Heart left ventricle (tissue), 16 donors: ENCODE measurements at regions not wholly inside any gene's neighbourhood (a gene's known extent, or its start where the extent isn't known, plus 50 kb on each side); places are given as distances from the start of the nearest gene placed in this dataset.

ENCODE experiments used
- ATAC-seq, 4 donors: fragments of 200-7000 bp; cut with Tn5 transposase; one replicate each; pipeline ENCODE4 v1.9.1; 2020 to 2022; ENCODE audit warnings: moderate library complexity in 4 of 4, mild to moderate bottlenecking in 3 of 4, moderate number of reproducible peaks in 1 of 4
- DNase-seq, 5 donors: peaks; one replicate each; pipeline ENCODE4 v3.0.0-alpha.2; 2020
- H3K27ac ChIP-seq, 12 donors: fragments of 200-600 bp; sonication (generic) in 4 of 12; one replicate each; pipeline versions ENCODE4 v1.5.0 to v1.8.0; 2016 to 2022; ENCODE audit warnings: mild to moderate bottlenecking in 2 of 12
- H3K27me3 ChIP-seq, 9 donors: fragments of 200-600 bp; sonication (generic) in 2 of 9; one replicate each; pipeline versions ENCODE4 v1.5.1 to v1.8.0; 2016 to 2022; ENCODE audit warnings: mild to moderate bottlenecking in 3 of 9
- H3K36me3 ChIP-seq, 9 donors: fragments of 200-600 bp; sonication (generic) in 2 of 9; one replicate each; pipeline versions ENCODE4 v1.5.0 to v1.8.0; 2018 to 2022; ENCODE audit warnings: mild to moderate bottlenecking in 2 of 9
- H3K4me1 ChIP-seq, 12 donors: fragments of 200-600 bp; sonication (generic) in 4 of 12; one replicate each; pipeline versions ENCODE4 v1.5.0 to v1.8.0; 2016 to 2022; ENCODE audit warnings: mild to moderate bottlenecking in 3 of 12
- H3K4me3 ChIP-seq, 12 donors: fragments of 200-600 bp; sonication (generic) in 4 of 12; one replicate each; pipeline versions ENCODE4 v1.5.0 to v1.8.0; 2017 to 2022; ENCODE audit warnings: mild to moderate bottlenecking in 9 of 12, moderate library complexity in 4 of 12
- H3K9me3 ChIP-seq, 12 donors: fragments of 200-600 bp; sonication (generic) in 4 of 12; one replicate each; pipeline versions ENCODE4 v1.5.0 to v1.8.0; 2016 to 2022; ENCODE audit warnings: mild to moderate bottlenecking in 1 of 12
- CTCF ChIP-seq, 12 donors: fragments of 200-600 bp; sonication (generic) in 4 of 12; IDR thresholded peaks; one replicate each; pipeline versions ENCODE4 v1.5.0 to v1.8.0; 2018 to 2022; ENCODE audit warnings: antibody characterized with exemption in 12 of 12, mild to moderate bottlenecking in 5 of 12
- POLR2A ChIP-seq, 2 donors: fragments of 450-650 bp; IDR thresholded peaks; one replicate each; pipeline ENCODE4 v1.6.1; 2017; ENCODE audit warnings: antibody characterized with exemption in 2 of 2, mild to moderate bottlenecking in 2 of 2, moderate library complexity in 2 of 2
- WGBS, 4 donors: extraction: QIAGEN DNeasy Blood & Tissue Kit in 2 of 4; methylation state at CpG; one replicate each; pipeline versions ENCODE4 v1.1.5 to v1.1.7; 2013 to 2018; 5-methylcytosine and 5-hydroxymethylcytosine counted together
- intact Hi-C, 10 donors: fragments of 100-400 bp; cut with DNase I; formaldehyde crosslinking; loops; one replicate each; pipeline versions ENCODE4 v1.11.1 to v1.14.2; 2022
- donor health status: ischemic (EF 13 %, LVEDD 7.1; RV severe dilation, severe dysfunction).
- donor health status: healthy with polysubstance abuse.
- donor health status: DM: no; HTN: yes; CAD: no.
- donor health status: DM: no; HTN: no; CAD: no.
- donor health status: ischemic (EF 25% LVEDD 6.9; RV normal size, moderate dysfunction).
- donor health status: ischemic (EF 25% LVEDD 5.7; RV mildly dilated, moderate dysfunction).
- donor health status: healthy.
- donor health status: DM: yes; HTN: yes; CAD: no.
- donor health status: ischemic (EF 35%, LVEDD 5.7; RV mildly dilated, moderate dysfunction).
- donor health status: nonischemic (EF 11% LVEDD 7.7; RV severe dilation, severe dysfunction).
- donor health status: DM: yes; HTN: yes; CAD: no.
- donor health status: PGD.
- donor health status: ischemic (EF 29% LVEDD 5.4; RV normal size, mild dysfunction).
- donor health status: nonischemic (EF 23%, LVEDD 6.1; RV moderate dilation, normal function).

- Histone ChIP-seq H3K9me3 (no peaks in the 10 kb centered on the region), H3K27me3 (no peaks in the 10 kb centered on the region), H3K4me3 (no peak overlapping the region), H3K36me3 (no peaks in the 10 kb centered on the region), H3K27ac (peak overlapping the region in 5 of 12 donors; percentile 7 to 41 (median 20)), H3K4me1 (peaks cover 0 to 31% (median 12%) of the 10 kb centered on the region in 12 donors)
- intact Hi-C loops = no loop called here
- DNase-seq (no peak), ATAC-seq (peak in 1 of 4 donors; percentile 13)
- no peak for TF ChIP-seq POLR2A (IDR thresholded peaks at IDR 0.05)
- TF ChIP-seq CTCF (IDR thresholded peaks at IDR 0.05) = no peak
- 76 to 88% (median 83%) methylated on average over 4 of the region's 4 CpGs for WGBS, 4 donors
Measured at GRCh38 chr13:76715075-76715474, 171.1 kb downstream of the KCTD12 start.

- H3K4me1 ChIP-seq = peaks cover 0 to 33% (median 13%) of the 10 kb centered on the region in 12 donors
- no peaks in the 10 kb centered on the region for H3K27me3 ChIP-seq
- ATAC-seq (no peak), DNase-seq (no peak)
- no peaks in the 10 kb centered on the region for H3K36me3 ChIP-seq
- no peak overlapping the region for H3K4me3 ChIP-seq
- WGBS, 4 donors = 93 to 96% (median 95%) methylated on average over 1 of the region's 1 CpG
- no peaks in the 10 kb centered on the region for H3K9me3 ChIP-seq
- no peak for TF ChIP-seq CTCF (IDR thresholded peaks at IDR 0.05)
- H3K27ac ChIP-seq = no peak overlapping the region
- intact Hi-C loops = no loop called here
Measured at GRCh38 chr13:76713280-76713679, 172.9 kb downstream of the KCTD12 start.

GRCh38 chr13:76711550-76712182 is 174.5 kb downstream of the KCTD12 start:
- intact Hi-C loops = no loop called here
- peaks cover 0 to 37% (median 13%) of the 10 kb centered on the region in 12 donors for H3K4me1 ChIP-seq
- H3K36me3 ChIP-seq = no peaks in the 10 kb centered on the region
- H3K9me3 ChIP-seq = no peaks in the 10 kb centered on the region
- H3K27ac ChIP-seq = peak overlapping the region in 11 of 12 donors; percentile 8 to 81 (median 47)
- no peaks in the 10 kb centered on the region for H3K27me3 ChIP-seq
- DNase-seq (peak in 4 of 5 donors; percentile 33 to 37 (median 34)), ATAC-seq (peak; percentile 88 to 94 (median 91))
- 46 to 56% (median 52%) methylated on average over 3 of the region's 3 CpGs for WGBS, 4 donors
- TF ChIP-seq POLR2A (IDR thresholded peaks at IDR 0.05) (no peak), CTCF (IDR thresholded peaks at IDR 0.05) (no peak)
- H3K4me3 ChIP-seq = no peak overlapping the region

- no peak for ATAC-seq
- 86 to 92% (median 87%) methylated on average over 1 of the region's 1 CpG for WGBS, 4 donors
- intact Hi-C loops = no loop called here
Measured at GRCh38 chr13:76709851-76710250, 176.4 kb downstream of the KCTD12 start.

More at GRCh38 chr13:76709851-76710250, 176.4 kb downstream of the KCTD12 start:
- no peak overlapping the region for H3K4me3 ChIP-seq
- H3K36me3 ChIP-seq = no peaks in the 10 kb centered on the region
- no peaks in the 10 kb centered on the region for H3K9me3 ChIP-seq
- H3K27ac ChIP-seq = peak overlapping the region in 2 of 12 donors; percentile 32 to 62
- peaks cover 0 to 36% (median 13%) of the 10 kb centered on the region in 12 donors for H3K4me1 ChIP-seq
- TF ChIP-seq CTCF (IDR thresholded peaks at IDR 0.05) (no peak), POLR2A (IDR thresholded peaks at IDR 0.05) (no peak)
- no peak for DNase-seq
- no peaks in the 10 kb centered on the region for H3K27me3 ChIP-seq
